Ramos (cell line): ENCODE measurements at regions not wholly inside any gene's neighbourhood (a gene's known extent, or its start where the extent isn't known, plus 50 kb on each side); places are given as distances from the start of the nearest gene placed in this dataset.

ENCODE experiments used
- in situ Hi-C: fragments of 300-500 bp; cut with MboI; formaldehyde crosslinking; loops from one replicate; pipeline ENCODE4 v1.14.3; 2022; ENCODE audit warnings: low sequenced_read_pairs; ENCODE audit not compliant: unreplicated experiment

GRCh38 chr17:72527789-72528188 lies 407.0 kb downstream of the SOX9 start:
- in situ Hi-C loops = loop anchor here (25.0 kb wide), 4 partner anchors 1065 to 1890 kb away; no protein-coding TSS in a partner anchor

GRCh38 chr17:72528683-72529082 lies 407.9 kb downstream of the SOX9 start:
- in situ Hi-C loops = loop anchor here (25.0 kb wide), 4 partner anchors 1066 to 1891 kb away; no protein-coding TSS in a partner anchor

DNA sequence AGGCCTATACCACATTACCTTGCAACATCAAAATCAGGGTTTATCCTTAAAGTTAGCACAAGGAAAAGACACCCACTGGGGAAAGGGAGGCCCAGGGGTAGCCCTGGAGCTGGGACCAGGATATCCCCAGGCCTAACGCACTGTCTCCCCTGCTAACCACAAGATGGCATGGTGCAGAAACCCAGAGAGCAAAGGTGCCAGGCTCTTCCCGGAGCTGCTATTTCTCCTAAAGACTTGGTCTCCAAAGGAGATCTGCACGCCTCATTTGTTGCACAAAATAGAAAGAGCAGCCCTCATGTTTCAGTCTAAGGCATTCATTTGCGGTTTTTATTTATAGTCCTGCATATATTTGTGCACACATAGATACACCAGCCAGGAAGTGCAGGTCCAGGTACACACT lies 408.6 kb downstream of the SOX9 start:
- in situ Hi-C loops = loop anchor here (25.0 kb wide), 4 partner anchors 1067 to 1892 kb away; no protein-coding TSS in a partner anchor

- in situ Hi-C loops = loop anchor here (25.0 kb wide), 4 partner anchors 1068 to 1893 kb away; no protein-coding TSS in a partner anchor
Observed at GRCh38 chr17:72530454-72530853, 409.6 kb downstream of the SOX9 start.

DNA sequence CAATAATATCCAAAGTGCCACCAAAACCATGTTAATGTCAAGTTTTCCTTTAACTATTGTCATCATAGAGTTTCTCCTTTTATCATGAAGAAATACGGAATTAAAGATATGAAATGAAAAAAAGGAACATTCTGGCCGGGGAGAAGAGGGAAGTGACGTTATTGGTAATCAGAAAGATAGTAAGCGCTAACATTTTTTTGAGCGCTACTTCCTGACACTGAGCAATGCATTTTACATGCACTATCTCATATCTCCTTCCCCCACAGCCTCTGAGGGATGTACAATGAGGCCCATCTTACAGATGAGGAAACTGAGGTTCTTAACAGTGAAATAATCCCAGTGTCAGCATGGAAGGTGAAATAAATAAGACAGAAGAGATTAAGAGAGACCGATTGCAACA lies 410.9 kb downstream of the SOX9 start:
- in situ Hi-C loops = loop anchor here (25.0 kb wide), 4 partner anchors 1069 to 1894 kb away; no protein-coding TSS in a partner anchor

GRCh38 chr17:72534265-72534664 lies 413.4 kb downstream of the SOX9 start:
- in situ Hi-C loops = loop anchor here (25.0 kb wide), 4 partner anchors 1072 to 1897 kb away; no protein-coding TSS in a partner anchor

DNA sequence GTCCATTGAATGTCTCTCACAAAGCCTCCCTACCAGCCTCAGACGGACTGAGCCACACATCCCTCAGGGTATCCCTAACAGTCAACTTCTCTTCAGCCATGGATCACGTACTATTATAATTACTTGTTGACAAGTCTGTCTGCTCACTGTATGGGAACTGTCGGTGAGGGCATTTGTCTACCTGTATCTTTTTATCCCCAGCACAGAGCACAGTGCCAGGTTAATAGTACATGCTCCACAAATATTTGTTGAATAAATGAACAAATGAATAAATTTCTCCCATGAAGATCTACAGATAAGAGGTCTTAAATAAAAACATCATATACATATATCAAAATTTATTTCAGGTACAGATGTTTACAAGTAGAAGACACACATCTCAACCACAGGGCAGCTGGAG lies 414.0 kb downstream of the SOX9 start:
- in situ Hi-C loops = loop anchor here (25.0 kb wide), 4 partner anchors 1072 to 1897 kb away; no protein-coding TSS in a partner anchor

DNA sequence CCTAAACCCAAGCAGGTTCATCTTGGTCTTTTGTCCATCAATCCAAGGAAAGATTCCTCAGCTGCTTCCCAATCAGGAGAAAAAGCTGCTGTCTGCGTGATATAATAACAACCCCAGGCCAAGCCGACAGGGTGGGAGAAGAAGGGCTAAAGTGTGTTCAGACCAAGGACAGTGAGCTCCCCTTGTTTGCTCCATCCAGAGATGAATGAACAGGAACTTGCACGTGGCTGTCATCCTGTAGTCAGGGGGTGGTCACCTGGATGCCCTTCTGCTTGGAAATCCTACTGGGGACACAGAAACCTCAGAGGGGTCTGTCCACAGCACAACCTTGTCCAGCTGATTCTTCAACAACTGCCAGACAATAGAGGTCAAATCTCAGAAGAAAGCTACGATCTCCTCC lies 414.5 kb downstream of the SOX9 start:
- in situ Hi-C loops = loop anchor here (25.0 kb wide), 4 partner anchors 1073 to 1898 kb away; no protein-coding TSS in a partner anchor

DNA sequence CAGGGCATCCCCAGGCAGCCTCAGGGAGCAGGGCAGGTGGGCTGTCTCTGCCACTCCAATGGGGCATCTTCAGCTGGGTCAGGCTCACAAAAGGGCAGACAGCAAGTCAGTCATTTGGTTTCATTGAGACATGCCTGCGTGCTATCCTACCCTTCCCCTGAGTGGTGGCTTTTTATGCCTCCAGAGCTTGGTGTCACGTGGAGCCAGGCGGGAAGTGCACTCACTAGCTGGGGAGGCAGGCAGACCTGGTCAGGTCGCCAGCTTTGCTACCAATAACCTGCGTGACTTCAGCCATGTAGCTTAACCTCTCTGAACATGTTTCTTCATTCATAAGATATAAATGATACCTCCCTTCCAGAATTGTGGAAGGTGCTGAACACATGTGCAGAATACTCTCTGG lies 415.0 kb downstream of the SOX9 start:
- in situ Hi-C loops = loop anchor here (25.0 kb wide), 4 partner anchors 1073 to 1898 kb away; no protein-coding TSS in a partner anchor

- in situ Hi-C loops = loop anchor here (25.0 kb wide), 4 partner anchors 1074 to 1899 kb away; no protein-coding TSS in a partner anchor
Observed at GRCh38 chr17:72536788-72537187, 416.0 kb downstream of the SOX9 start.

DNA sequence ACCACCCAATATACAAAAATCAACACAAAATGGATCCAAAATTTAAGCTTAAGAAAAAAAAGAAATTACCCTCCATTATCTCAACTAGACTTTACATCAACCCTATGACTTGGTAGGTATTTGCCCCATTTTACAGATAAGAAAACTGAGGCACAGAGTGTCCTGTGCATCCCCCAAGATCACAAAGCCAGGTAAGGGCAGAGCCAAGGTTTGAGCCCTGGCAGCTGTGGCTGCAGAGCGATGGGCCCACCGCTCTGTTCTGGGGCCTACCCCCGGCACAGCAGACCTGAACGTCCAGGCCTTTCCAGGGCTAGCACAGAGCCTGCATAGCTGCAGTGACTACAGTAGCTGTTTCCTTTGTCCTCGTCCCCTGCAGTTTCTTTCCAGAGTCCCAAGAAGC lies 417.6 kb downstream of the SOX9 start:
- in situ Hi-C loops = loop anchor here (25.0 kb wide), 4 partner anchors 1076 to 1901 kb away; no protein-coding TSS in a partner anchor

- in situ Hi-C loops = loop anchor here (25.0 kb wide), 4 partner anchors 1077 to 1902 kb away; no protein-coding TSS in a partner anchor
Observed at GRCh38 chr17:72538901-72539352, 418.1 kb downstream of the SOX9 start.

- in situ Hi-C loops = loop anchor here (25.0 kb wide), 4 partner anchors 1078 to 1903 kb away; no protein-coding TSS in a partner anchor
Observed at GRCh38 chr17:72539981-72540897, 419.4 kb downstream of the SOX9 start.

GRCh38 chr17:72542317-72542716 lies 421.5 kb downstream of the SOX9 start:
- in situ Hi-C loops = loop anchor here (25.0 kb wide), 4 partner anchors 1080 to 1905 kb away; no protein-coding TSS in a partner anchor

DNA sequence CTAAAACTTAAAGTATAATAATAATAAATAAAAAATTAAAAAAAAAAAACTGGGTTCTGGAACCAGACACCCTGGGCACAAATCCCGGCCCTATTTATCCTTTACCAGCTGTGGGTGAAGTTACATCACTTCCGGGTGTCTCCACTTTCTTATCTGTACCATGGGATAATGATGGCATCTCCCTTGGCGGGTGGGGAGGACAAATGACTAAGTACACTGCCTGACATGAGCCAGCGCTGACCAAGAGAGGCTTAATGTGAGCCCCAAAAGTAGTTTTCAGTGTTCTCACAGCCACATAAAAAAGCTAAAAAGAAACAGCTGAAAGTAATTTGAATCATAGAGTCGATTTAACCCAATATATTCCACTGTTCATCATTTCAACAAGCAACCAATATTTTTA lies 424.9 kb downstream of the SOX9 start:
- in situ Hi-C loops = loop anchor here (25.0 kb wide), 4 partner anchors 1083 to 1908 kb away; no protein-coding TSS in a partner anchor

- in situ Hi-C loops = loop anchor here (10.0 kb wide), 1 partner anchor 812 kb away; no protein-coding TSS in a partner anchor
Observed at GRCh38 chr17:72553051-72553755, 432.4 kb downstream of the SOX9 start.

- in situ Hi-C loops = loop anchor here (10.0 kb wide), 1 partner anchor 810 kb away; no protein-coding TSS in a partner anchor
Observed at GRCh38 chr17:72554508-72554907, 433.7 kb downstream of the SOX9 start.

DNA sequence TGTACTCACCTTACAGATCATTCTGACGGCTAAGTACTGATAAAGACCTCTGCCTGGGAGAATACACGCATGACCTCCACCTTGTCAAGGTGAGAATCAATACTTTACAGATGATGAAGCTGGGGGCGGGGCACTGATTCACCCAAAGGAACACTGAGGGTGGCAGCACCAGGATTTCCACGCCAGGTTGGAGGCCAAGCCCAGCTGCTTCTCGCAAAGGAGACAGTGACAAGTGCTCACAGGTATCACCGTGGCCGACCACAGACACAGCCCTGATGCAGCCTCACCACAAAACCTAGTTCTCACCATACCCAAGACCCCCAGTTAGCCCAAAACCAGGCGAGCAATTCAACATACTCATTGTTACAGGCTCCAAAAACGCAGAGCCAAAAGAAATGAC lies 434.2 kb downstream of the SOX9 start:
- in situ Hi-C loops = loop anchor here (10.0 kb wide), 1 partner anchor 810 kb away; no protein-coding TSS in a partner anchor

GRCh38 chr17:72556944-72557826 lies 436.4 kb downstream of the SOX9 start:
- in situ Hi-C loops = loop anchor here (10.0 kb wide), 1 partner anchor 808 kb away; no protein-coding TSS in a partner anchor
